GM18870 (cell line): ENCODE measurements at regions not wholly inside any gene's neighbourhood (a gene's known extent, or its start where the extent isn't known, plus 50 kb on each side); places are given as distances from the start of the nearest gene placed in this dataset.
"Not testable (repeated sequence)": the region's sequence is repeated elsewhere in the genome, so short reads cannot be mapped to it uniquely, and the experiment has no call there.

ENCODE experiments used
- ATAC-seq: cut with Tn5 transposase; IDR thresholded peaks from one replicate; pipeline ENCODE4 v1.9.1; 2021; ENCODE audit warnings: moderate library complexity; ENCODE audit not compliant: unreplicated experiment

GRCh38 chr3:115251509-115251908 lies 104.4 kb upstream of the ZBTB20 start:
- ATAC-seq = no peak

- no peak for ATAC-seq
These were observed 105.6 kb upstream of the ZBTB20 start for GRCh38 chr3:115252679-115253078.

GRCh38 chr3:115254492-115255196 lies 107.6 kb upstream of the ZBTB20 start:
- no peak for ATAC-seq

GRCh38 chr3:115255197-115255585 lies 108.1 kb upstream of the ZBTB20 start:
- no peak for ATAC-seq

GRCh38 chr3:115270849-115271248 lies 123.8 kb upstream of the ZBTB20 start:
- no peak for ATAC-seq

GRCh38 chr3:115272036-115272824 lies 125.1 kb upstream of the ZBTB20 start:
- ATAC-seq = no peak

GRCh38 chr3:115275896-115276295 lies 128.8 kb upstream of the ZBTB20 start:
- no peak for ATAC-seq

- ATAC-seq = no peak
These were observed 132.9 kb upstream of the ZBTB20 start for GRCh38 chr3:115279939-115280338.

- ATAC-seq = no peak
These were observed 133.4 kb upstream of the ZBTB20 start for GRCh38 chr3:115280506-115280905.

GRCh38 chr3:115281697-115282675 lies 134.9 kb upstream of the ZBTB20 start:
- ATAC-seq = no peak

- no peak for ATAC-seq
These were observed 137.9 kb upstream of the ZBTB20 start for GRCh38 chr3:115284980-115285379.

- no peak for ATAC-seq
These were observed 139.6 kb upstream of the ZBTB20 start for GRCh38 chr3:115286529-115287197.

GRCh38 chr3:115287198-115287597 lies 140.1 kb upstream of the ZBTB20 start:
- ATAC-seq = no peak

- no peak for ATAC-seq
These were observed 145.0 kb upstream of the ZBTB20 start for GRCh38 chr3:115292131-115292530.

- ATAC-seq = no peak
These were observed 145.6 kb upstream of the ZBTB20 start for GRCh38 chr3:115292677-115293165.

- ATAC-seq = no peak
These were observed 146.2 kb upstream of the ZBTB20 start for GRCh38 chr3:115293321-115293720.

GRCh38 chr3:115301364-115301860 lies 154.3 kb upstream of the ZBTB20 start:
- no peak for ATAC-seq

- not testable (repeated sequence) for ATAC-seq
These were observed 170.9 kb upstream of the ZBTB20 start for GRCh38 chr3:115317953-115318352.

GRCh38 chr3:115321400-115321805 lies 174.3 kb upstream of the ZBTB20 start:
- ATAC-seq = no peak

GRCh38 chr3:115322901-115323300 lies 175.8 kb upstream of the ZBTB20 start:
- ATAC-seq = no peak
